Body of pancreas (tissue), 4 donors: ENCODE measurements at regions not wholly inside any gene's neighbourhood (a gene's known extent, or its start where the extent isn't known, plus 50 kb on each side); places are given as distances from the start of the nearest gene placed in this dataset.

Experiments used
- ATAC-seq: fragments of 150-250 bp; one replicate; pipeline ENCODE4 v1.9.1; 2016
- DNase-seq, 4 donors: peaks; one replicate each; pipeline ENCODE4 v3.0.0-alpha.2; 2019
- H3K27ac ChIP-seq, 4 donors: fragments of 200-600 bp; sonication (generic); 1 replicate in 3 of 4; 2 replicates in 1 of 4; pipeline versions ENCODE4 v1.5.1 to v1.6.1; 2016 to 2019; ENCODE audit warnings: mild to moderate bottlenecking in 1 of 4, mixed read lengths in 1 of 4, moderate library complexity in 1 of 4
- H3K27me3 ChIP-seq, 2 donors: fragments of 200-600 bp; sonication (generic); one replicate each; pipeline ENCODE4 v1.6.0; 2016; ENCODE audit warnings: mild to moderate bottlenecking in 1 of 2
- H3K36me3 ChIP-seq, 2 donors: fragments of 200-600 bp; sonication (generic); replicated peaks in 1 of 2; 2 replicates each; pipeline ENCODE4 v1.5.1; 2016; ENCODE audit warnings: low read depth in 2 of 2; ENCODE audit not compliant: insufficient read depth in 1 of 2
- H3K4me1 ChIP-seq: fragments of 200-600 bp; sonication (generic); one replicate; pipeline ENCODE4 v1.6.0; 2016
- H3K4me3 ChIP-seq, 2 donors: fragments of 200-600 bp; sonication (generic); 1 replicate in 1 of 2; 2 replicates in 1 of 2; pipeline ENCODE4 v1.5.1; 2016 to 2019
- H3K9me3 ChIP-seq, 3 donors: fragments of 200-600 bp; sonication (generic); 1 replicate in 2 of 3; 2 replicates in 1 of 3; pipeline ENCODE4 v1.5.1; 2016
- POLR2A ChIP-seq, 3 donors: fragments of 450-650 bp; IDR thresholded peaks; one replicate each; pipeline ENCODE4 v1.6.1; 2016; ENCODE audit warnings: antibody characterized with exemption in 3 of 3, mild to moderate bottlenecking in 2 of 3
- WGBS, 2 donors: methylation state at CpG; one replicate each; pipeline ENCODE4 v1.1.5; 2017; 5-methylcytosine and 5-hydroxymethylcytosine counted together
- intact Hi-C: fragments of 100-400 bp; cut with DNase I; formaldehyde crosslinking; loops from one replicate; pipeline ENCODE4 v1.15.1; 2023
- TF ChIP-seq, protein P1 (sequence below), 7 experiments: fragments of 450-650 bp in 4 of 7; fragments of 200-600 bp in 3 of 7; sonication (generic) in 3 of 7; IDR thresholded peaks; one replicate each; pipeline ENCODE4 v1.5.1; 2016 to 2019; ENCODE audit warnings: antibody characterized with exemption in 7 of 7

DNA sequence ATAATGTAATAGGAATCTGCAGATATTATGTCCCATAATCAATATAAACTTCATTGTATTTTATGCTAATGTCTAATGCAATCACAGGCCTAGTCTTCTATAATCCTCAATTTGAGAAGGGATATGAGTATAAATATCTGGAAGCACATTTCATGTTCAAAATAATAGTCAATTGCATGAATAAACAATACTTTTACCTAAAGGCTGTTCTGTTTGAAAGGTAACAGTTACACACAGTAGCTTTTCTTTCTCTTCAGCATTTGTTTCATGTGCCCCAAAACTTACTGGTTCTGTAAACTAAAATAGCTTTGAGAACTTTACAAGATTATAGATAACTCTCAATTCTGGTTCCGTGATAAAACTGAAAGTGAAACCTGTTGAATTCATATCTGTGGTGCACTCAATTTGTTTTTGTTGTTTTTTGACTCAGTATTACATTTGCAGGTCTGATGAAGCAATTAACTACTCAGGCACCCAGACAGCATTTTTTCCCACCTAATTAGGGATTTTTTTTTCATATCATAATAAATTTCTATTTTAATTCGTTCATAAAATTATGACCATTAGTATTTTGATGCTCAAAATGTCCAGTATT is 1193.8 kb downstream of the SLITRK1 start:
- Histone ChIP-seq H3K27me3 (no peaks in the 10 kb centered on the region), H3K36me3 (no peaks in the 10 kb centered on the region), H3K4me3 (no peak overlapping the region), H3K4me1 (peaks cover 4% of the 10 kb centered on the region), H3K9me3 (no peaks in the 10 kb centered on the region), H3K27ac (peak overlapping the region in 1 of 4 donors; percentile 7)
- ATAC-seq (no peak), DNase-seq (no peak)
- TF ChIP-seq, protein P1, sequence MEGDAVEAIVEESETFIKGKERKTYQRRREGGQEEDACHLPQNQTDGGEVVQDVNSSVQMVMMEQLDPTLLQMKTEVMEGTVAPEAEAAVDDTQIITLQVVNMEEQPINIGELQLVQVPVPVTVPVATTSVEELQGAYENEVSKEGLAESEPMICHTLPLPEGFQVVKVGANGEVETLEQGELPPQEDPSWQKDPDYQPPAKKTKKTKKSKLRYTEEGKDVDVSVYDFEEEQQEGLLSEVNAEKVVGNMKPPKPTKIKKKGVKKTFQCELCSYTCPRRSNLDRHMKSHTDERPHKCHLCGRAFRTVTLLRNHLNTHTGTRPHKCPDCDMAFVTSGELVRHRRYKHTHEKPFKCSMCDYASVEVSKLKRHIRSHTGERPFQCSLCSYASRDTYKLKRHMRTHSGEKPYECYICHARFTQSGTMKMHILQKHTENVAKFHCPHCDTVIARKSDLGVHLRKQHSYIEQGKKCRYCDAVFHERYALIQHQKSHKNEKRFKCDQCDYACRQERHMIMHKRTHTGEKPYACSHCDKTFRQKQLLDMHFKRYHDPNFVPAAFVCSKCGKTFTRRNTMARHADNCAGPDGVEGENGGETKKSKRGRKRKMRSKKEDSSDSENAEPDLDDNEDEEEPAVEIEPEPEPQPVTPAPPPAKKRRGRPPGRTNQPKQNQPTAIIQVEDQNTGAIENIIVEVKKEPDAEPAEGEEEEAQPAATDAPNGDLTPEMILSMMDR (IDR thresholded peaks at IDR 0.05) = no peak
- TF ChIP-seq POLR2A (IDR thresholded peaks at IDR 0.05) = no peak
- intact Hi-C loops = no loop called here
- WGBS, 2 donors = 19 to 21% methylated on average over 2 of the region's 2 CpGs

DNA sequence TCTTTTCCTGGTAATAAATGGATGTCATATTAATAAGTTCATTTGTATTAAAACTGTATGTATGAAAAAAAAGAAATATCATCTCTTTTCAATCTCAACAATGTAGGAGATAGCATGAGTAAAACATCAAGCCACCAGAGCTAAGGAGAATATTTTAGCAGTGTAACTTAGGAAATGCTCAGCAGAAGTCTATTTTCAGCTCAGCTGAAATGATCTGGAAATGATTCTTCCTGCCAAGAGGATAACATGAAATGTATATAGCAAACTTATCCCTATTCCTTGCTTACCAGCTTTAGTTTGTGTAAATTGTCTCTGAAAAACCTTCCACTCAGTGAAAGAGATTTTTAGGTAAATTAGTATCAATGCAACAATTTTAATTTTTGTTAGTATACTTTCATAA is 1194.4 kb downstream of the SLITRK1 start:
- H3K4me1 ChIP-seq = peaks cover 4% of the 10 kb centered on the region
- TF ChIP-seq, protein P1 (IDR thresholded peaks at IDR 0.05) = no peak
- TF ChIP-seq POLR2A (IDR thresholded peaks at IDR 0.05) = no peak
- H3K4me3 ChIP-seq = no peak overlapping the region
- intact Hi-C loops = no loop called here
- H3K36me3 ChIP-seq = no peaks in the 10 kb centered on the region
- H3K9me3 ChIP-seq = no peaks in the 10 kb centered on the region
- no peak for DNase-seq
- no peaks in the 10 kb centered on the region for H3K27me3 ChIP-seq
- ATAC-seq = no peak
- no peak overlapping the region for H3K27ac ChIP-seq

DNA sequence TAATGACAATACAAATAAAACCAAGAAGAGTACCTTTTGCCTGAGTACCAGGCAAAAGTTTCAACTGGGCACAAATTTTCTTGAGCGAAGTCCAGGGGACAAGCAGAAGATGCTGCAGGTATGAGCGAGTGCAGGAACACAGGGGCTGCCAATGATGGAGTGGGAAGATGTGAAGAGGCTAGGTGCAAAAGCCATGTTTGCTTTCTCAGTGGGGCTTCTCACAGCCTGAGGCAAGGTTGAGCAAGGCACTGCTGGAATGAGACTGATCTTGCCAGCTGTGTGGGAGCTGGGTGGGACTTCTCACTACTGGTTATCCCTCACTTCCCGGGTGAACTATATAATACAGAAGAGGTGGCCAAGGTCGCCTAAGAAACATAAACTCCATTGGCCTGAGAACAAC is 1200.7 kb downstream of the SLITRK1 start:
- TF ChIP-seq, protein P1 (IDR thresholded peaks at IDR 0.05) = no peak
- no peak for TF ChIP-seq POLR2A (IDR thresholded peaks at IDR 0.05)
- Histone ChIP-seq H3K27ac (no peak overlapping the region), H3K27me3 (no peaks in the 10 kb centered on the region), H3K9me3 (no peaks in the 10 kb centered on the region), H3K4me1 (no peaks in the 10 kb centered on the region), H3K36me3 (no peaks in the 10 kb centered on the region), H3K4me3 (no peak overlapping the region)
- ATAC-seq = no peak
- DNase-seq = no peak
- 47 to 58% methylated on average over 4 of the region's 4 CpGs for WGBS, 2 donors
- intact Hi-C loops = no loop called here

DNA sequence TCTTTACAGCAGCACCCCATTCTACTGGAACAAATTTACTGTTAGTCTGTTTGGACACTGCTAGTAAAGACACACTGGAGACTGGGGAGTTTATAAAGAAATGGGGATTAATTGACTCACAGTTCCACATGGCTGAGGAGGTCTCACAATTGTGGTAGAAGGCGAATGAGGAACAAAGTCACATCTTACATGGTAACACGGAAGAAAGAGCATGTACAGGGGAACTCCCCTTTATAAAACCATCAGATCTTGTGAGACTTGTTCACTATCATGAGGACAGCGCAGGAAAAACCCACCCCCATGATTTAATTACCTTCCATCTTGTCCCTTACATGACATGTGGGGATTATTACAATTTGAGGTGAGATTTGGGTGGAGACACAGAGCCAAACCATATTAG is 1204.2 kb downstream of the SLITRK1 start:
- Histone ChIP-seq H3K4me1 (no peaks in the 10 kb centered on the region), H3K27me3 (no peaks in the 10 kb centered on the region), H3K27ac (no peak overlapping the region), H3K36me3 (no peaks in the 10 kb centered on the region), H3K4me3 (no peak overlapping the region), H3K9me3 (no peaks in the 10 kb centered on the region)
- TF ChIP-seq, protein P1 (IDR thresholded peaks at IDR 0.05) = no peak
- no peak for TF ChIP-seq POLR2A (IDR thresholded peaks at IDR 0.05)
- WGBS, 2 donors = 71 to 74% methylated on average over 3 of the region's 3 CpGs
- ATAC-seq = no peak
- intact Hi-C loops = no loop called here
- no peak for DNase-seq

DNA sequence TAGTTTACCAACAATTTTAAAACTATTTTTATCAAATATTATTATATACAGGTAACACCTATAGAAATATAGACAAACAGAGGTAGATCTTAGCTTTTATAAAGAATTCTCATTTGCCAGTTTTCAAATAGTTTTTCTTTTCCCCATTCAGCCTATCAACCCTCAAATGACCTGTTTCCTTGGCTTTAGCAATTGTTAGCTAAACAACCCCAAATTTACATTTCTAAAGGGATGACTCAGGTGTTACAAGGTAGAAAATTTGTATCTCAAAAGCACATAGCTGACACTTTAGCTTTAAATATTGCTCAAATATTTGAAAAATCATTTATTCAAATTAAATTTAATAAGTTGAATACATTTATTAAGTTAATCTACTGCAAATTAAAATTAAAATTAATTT is 1207.2 kb downstream of the SLITRK1 start:
- ATAC-seq (no peak), DNase-seq (no peak)
- no peak overlapping the region for H3K27ac ChIP-seq
- no peaks in the 10 kb centered on the region for H3K9me3 ChIP-seq
- no peak overlapping the region for H3K4me3 ChIP-seq
- H3K36me3 ChIP-seq = no peaks in the 10 kb centered on the region
- H3K27me3 ChIP-seq = no peaks in the 10 kb centered on the region
- intact Hi-C loops = no loop called here
- H3K4me1 ChIP-seq = no peaks in the 10 kb centered on the region
- TF ChIP-seq, protein P1 (IDR thresholded peaks at IDR 0.05) = no peak
- no peak for TF ChIP-seq POLR2A (IDR thresholded peaks at IDR 0.05)
